ENCODE measurements at regions not wholly inside any gene's neighbourhood (a gene's known extent, or its start where the extent isn't known, plus 50 kb on each side); places are given as distances from the start of the nearest gene placed in this dataset.
"Not testable (repeated sequence)": the region's sequence is repeated elsewhere in the genome, so short reads cannot be mapped to it uniquely, and the experiment has no call there.

DNA sequence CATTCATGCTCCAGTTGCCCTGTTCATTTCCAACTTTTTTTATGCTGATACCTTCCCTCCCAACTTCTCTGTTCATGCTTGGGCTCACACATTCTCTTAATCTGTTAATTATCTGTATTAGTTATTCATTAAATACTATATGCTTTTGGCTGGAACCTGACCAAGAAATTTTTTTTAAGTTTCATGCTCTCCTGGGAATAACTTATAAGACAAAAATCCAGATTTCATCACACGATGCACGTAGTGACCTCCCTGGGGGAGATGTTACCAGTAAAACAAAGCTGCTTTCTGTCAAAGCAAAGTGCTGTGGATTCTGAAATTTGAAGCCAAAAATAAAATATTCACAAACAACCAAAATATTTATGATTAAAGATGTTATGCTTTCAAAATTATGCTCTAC is 215.0 kb upstream of the USP15 start:
- no peak overlapping the region for H3K27ac Mint-ChIP-seq (ENCODE audit: low read depth)
- no peak overlapping the region for H3K4me3 Mint-ChIP-seq
- H3K36me3 Mint-ChIP-seq (ENCODE audit: insufficient read depth) = peaks cover 3% of the 10 kb centered on the region
- H3K27me3 Mint-ChIP-seq = no peaks in the 10 kb centered on the region
- no peak for DNase-seq (ENCODE audit: low spot score in 2 of 2)
- no peak for ATAC-seq (replicated peaks; ENCODE audit: extremely low read depth, poor library complexity, severe bottlenecking)
- peaks cover 15% of the 10 kb centered on the region for H3K9me3 Mint-ChIP-seq
- no peaks in the 10 kb centered on the region for H3K4me1 Mint-ChIP-seq

DNA sequence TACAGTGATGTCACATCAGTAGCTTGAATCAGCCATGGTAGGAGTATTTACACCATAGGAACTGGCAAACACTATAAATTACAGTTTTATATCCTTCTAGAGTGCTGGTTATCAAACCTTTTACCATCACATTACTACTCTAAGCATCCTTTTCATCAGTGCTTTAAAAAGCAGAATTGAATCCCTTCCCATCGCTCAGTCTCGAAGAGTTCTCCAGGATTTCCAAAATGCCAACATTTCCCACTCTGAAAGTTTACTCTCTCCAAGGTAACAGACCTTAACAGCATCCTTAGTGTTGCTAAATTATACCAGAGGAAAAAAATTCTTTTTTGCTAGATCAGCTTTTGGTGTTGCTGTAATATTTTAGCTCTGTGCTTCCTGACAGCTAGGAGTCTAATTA is 209.4 kb upstream of the USP15 start:
- Mint-ChIP-seq H3K27ac (ENCODE audit: low read depth) (no peak overlapping the region), H3K4me3 (no peak overlapping the region), H3K4me1 (no peaks in the 10 kb centered on the region), H3K27me3 (no peaks in the 10 kb centered on the region), H3K36me3 (ENCODE audit: insufficient read depth) (peaks cover 3% of the 10 kb centered on the region), H3K9me3 (peaks cover 12% of the 10 kb centered on the region)
- DNase-seq (ENCODE audit: low spot score in 2 of 2) (no peak), ATAC-seq (replicated peaks; ENCODE audit: extremely low read depth, poor library complexity, severe bottlenecking) (no peak)

GRCh38 chr12:62069976-62070375 is 190.2 kb upstream of the USP15 start:
- no peak overlapping the region for H3K27ac Mint-ChIP-seq (ENCODE audit: low read depth)
- H3K4me3 Mint-ChIP-seq = no peak overlapping the region
- no peaks in the 10 kb centered on the region for H3K27me3 Mint-ChIP-seq
- ATAC-seq (replicated peaks; ENCODE audit: extremely low read depth, poor library complexity, severe bottlenecking) = no peak
- H3K4me1 Mint-ChIP-seq = no peaks in the 10 kb centered on the region
- H3K9me3 Mint-ChIP-seq = peaks cover 9% of the 10 kb centered on the region
- DNase-seq (ENCODE audit: low spot score in 2 of 2) = no peak
- H3K36me3 Mint-ChIP-seq (ENCODE audit: insufficient read depth) = no peaks in the 10 kb centered on the region

DNA sequence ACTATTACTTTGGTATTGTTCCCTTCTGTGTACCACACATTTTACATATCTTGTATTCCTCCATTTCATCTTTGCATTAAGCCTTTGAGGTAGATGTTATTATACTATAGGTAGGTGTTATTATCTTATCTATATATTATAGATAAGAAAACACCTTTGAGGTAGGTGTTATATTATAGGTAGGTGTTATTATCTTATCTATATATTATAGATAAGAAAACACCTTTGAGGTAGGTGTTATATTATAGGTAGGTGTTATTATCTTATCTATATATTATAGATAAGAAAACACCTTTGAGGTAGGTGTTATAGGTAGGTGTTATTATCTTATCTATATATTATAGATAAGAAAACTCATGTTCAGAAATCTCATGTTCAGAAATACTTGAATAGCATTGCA is 187.0 kb upstream of the USP15 start:
- H3K27me3 Mint-ChIP-seq; H3K9me3 Mint-ChIP-seq; H3K27ac Mint-ChIP-seq (ENCODE audit: low read depth); DNase-seq (ENCODE audit: low spot score in 2 of 2); H3K36me3 Mint-ChIP-seq (ENCODE audit: insufficient read depth); H3K4me1 Mint-ChIP-seq; H3K4me3 Mint-ChIP-seq; ATAC-seq (replicated peaks; ENCODE audit: extremely low read depth, poor library complexity, severe bottlenecking): not testable (repeated sequence)

GRCh38 chr12:62075870-62076269 is 184.3 kb upstream of the USP15 start:
- no peaks in the 10 kb centered on the region for H3K4me1 Mint-ChIP-seq
- DNase-seq (ENCODE audit: low spot score in 2 of 2) (no peak), ATAC-seq (replicated peaks; ENCODE audit: extremely low read depth, poor library complexity, severe bottlenecking) (no peak)
- H3K27ac Mint-ChIP-seq (ENCODE audit: low read depth) = no peak overlapping the region
- no peak overlapping the region for H3K4me3 Mint-ChIP-seq
- no peaks in the 10 kb centered on the region for H3K36me3 Mint-ChIP-seq (ENCODE audit: insufficient read depth)
- peaks cover 9% of the 10 kb centered on the region for H3K9me3 Mint-ChIP-seq
- no peaks in the 10 kb centered on the region for H3K27me3 Mint-ChIP-seq

DNA sequence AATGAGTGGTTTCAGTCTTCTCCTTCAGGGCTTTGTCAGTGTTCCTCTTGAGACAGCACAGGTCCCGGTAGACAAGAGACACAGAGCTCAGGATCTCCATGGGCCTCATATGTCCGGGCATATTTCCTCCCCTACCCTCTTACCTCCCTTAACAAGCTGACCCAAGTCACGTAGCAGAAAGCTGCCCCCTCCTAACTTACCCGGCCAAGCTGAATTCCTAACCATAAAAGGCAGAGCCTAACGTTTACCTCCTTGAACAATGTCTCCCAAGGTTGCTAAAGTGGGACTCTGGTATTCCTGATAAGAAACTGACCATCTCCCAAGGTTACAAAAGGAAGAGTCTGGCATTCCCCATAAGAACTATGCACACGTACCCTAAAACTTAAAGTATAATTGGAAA is 182.2 kb upstream of the USP15 start:
- Mint-ChIP-seq H3K36me3 (ENCODE audit: insufficient read depth) (no peaks in the 10 kb centered on the region), H3K27me3 (no peaks in the 10 kb centered on the region), H3K27ac (ENCODE audit: low read depth) (no peak overlapping the region), H3K4me1 (no peaks in the 10 kb centered on the region), H3K9me3 (no peaks in the 10 kb centered on the region), H3K4me3 (no peak overlapping the region)
- ATAC-seq (replicated peaks; ENCODE audit: extremely low read depth, poor library complexity, severe bottlenecking) = no peak
- DNase-seq (ENCODE audit: low spot score in 2 of 2) = no peak

DNA sequence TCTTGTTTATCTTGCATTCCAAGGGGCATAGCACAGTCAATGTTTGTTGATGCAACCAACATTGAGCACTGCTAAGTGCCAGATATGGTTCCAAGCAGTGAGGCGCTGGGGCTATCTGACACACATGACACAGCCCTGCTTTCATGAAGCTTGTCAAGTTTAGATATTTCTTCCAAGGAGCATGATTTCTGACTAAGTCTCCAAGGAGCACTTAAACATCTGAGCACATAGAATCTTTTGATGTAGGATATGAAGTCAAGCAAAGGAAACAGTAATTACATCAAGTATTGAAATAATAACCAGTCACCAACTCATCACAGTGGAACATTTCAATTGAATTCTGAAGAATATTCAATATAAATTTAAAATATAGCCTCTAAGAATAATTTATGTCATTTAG is 177.8 kb upstream of the USP15 start:
- peaks cover 11% of the 10 kb centered on the region for H3K9me3 Mint-ChIP-seq
- H3K27me3 Mint-ChIP-seq = no peaks in the 10 kb centered on the region
- no peaks in the 10 kb centered on the region for H3K36me3 Mint-ChIP-seq (ENCODE audit: insufficient read depth)
- H3K4me3 Mint-ChIP-seq = no peak overlapping the region
- H3K4me1 Mint-ChIP-seq = no peaks in the 10 kb centered on the region
- no peak for DNase-seq (ENCODE audit: low spot score in 2 of 2)
- H3K27ac Mint-ChIP-seq (ENCODE audit: low read depth) = no peak overlapping the region
- ATAC-seq (replicated peaks; ENCODE audit: extremely low read depth, poor library complexity, severe bottlenecking) = no peak

GRCh38 chr12:62098132-62098531 is 162.1 kb upstream of the USP15 start:
- Mint-ChIP-seq H3K9me3 (peaks cover 5% of the 10 kb centered on the region), H3K27ac (ENCODE audit: low read depth) (no peak overlapping the region), H3K4me3 (no peak overlapping the region), H3K27me3 (no peaks in the 10 kb centered on the region), H3K36me3 (ENCODE audit: insufficient read depth) (no peaks in the 10 kb centered on the region), H3K4me1 (no peaks in the 10 kb centered on the region)
- DNase-seq (ENCODE audit: low spot score in 2 of 2) (no peak), ATAC-seq (replicated peaks; ENCODE audit: extremely low read depth, poor library complexity, severe bottlenecking) (no peak)

DNA sequence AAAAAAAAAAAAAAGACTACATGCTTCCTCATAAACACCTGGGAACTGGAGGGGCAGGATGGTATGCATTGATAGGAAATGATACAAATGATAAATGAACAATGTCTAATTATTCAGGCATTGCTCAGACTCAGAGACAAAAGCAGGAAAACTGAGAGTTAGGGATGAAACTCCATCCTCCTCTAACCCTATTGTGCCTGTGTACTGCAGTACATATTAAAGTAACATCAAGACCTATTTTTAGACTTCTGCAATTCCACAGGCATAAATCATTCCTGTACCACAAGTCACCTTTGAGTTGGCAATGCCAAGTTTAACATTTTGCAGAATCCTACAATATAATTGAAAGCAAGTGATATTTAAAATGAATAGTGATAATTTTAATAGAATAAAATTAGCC is 156.5 kb upstream of the USP15 start:
- Mint-ChIP-seq H3K27me3 (no peaks in the 10 kb centered on the region), H3K4me3 (no peak overlapping the region)
- ATAC-seq (replicated peaks; ENCODE audit: extremely low read depth, poor library complexity, severe bottlenecking) = no peak

GRCh38 chr12:62106547-62107185 is 153.5 kb upstream of the USP15 start:
- DNase-seq (ENCODE audit: low spot score in 2 of 2) (no peak), ATAC-seq (replicated peaks; ENCODE audit: extremely low read depth, poor library complexity, severe bottlenecking) (no peak)
- H3K36me3 Mint-ChIP-seq (ENCODE audit: insufficient read depth) = peaks cover 1% of the 10 kb centered on the region
- no peaks in the 10 kb centered on the region for H3K4me1 Mint-ChIP-seq
- H3K9me3 Mint-ChIP-seq = peaks cover 26% of the 10 kb centered on the region
- H3K27ac Mint-ChIP-seq (ENCODE audit: low read depth) = no peak overlapping the region
- H3K27me3 Mint-ChIP-seq = no peaks in the 10 kb centered on the region
- no peak overlapping the region for H3K4me3 Mint-ChIP-seq

More for the DNA sequence above, 156.5 kb upstream of the USP15 start:
- peaks cover 1% of the 10 kb centered on the region for H3K36me3 Mint-ChIP-seq (ENCODE audit: insufficient read depth)
- DNase-seq (ENCODE audit: low spot score in 2 of 2) = no peak
- no peaks in the 10 kb centered on the region for H3K4me1 Mint-ChIP-seq
- H3K27ac Mint-ChIP-seq (ENCODE audit: low read depth) = no peak overlapping the region
- peaks cover 6% of the 10 kb centered on the region for H3K9me3 Mint-ChIP-seq

- H3K27me3 Mint-ChIP-seq = peaks cover 9% of the 10 kb centered on the region
- peaks cover 30% of the 10 kb centered on the region for H3K9me3 Mint-ChIP-seq
- H3K4me1 Mint-ChIP-seq = no peaks in the 10 kb centered on the region
- H3K27ac Mint-ChIP-seq (ENCODE audit: low read depth) = no peak overlapping the region
- H3K4me3 Mint-ChIP-seq = no peak overlapping the region
- DNase-seq (ENCODE audit: low spot score in 2 of 2) (no peak), ATAC-seq (replicated peaks; ENCODE audit: extremely low read depth, poor library complexity, severe bottlenecking) (no peak)
- no peaks in the 10 kb centered on the region for H3K36me3 Mint-ChIP-seq (ENCODE audit: insufficient read depth)
Observed at GRCh38 chr12:62113366-62114011, 146.7 kb upstream of the USP15 start.

DNA sequence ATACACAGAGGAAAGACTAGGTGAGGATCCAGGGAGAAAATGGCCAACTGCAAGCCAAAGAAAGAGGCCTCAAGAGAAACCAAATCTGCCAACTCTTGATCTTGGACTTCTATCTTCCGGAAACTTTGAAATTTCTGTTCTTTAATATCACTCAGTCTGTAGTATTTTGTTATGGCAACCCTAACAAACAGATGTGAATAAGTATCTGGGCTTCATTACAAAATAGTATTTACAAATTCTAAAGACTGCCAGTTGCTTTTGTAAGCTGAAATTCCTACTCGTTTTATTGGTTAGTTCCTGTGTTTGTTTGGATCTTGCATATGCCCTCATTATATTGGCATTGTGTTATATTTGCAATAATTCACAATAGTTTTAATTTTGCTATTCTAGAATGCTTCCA is 143.2 kb upstream of the USP15 start:
- H3K4me3 Mint-ChIP-seq = no peak overlapping the region
- DNase-seq (ENCODE audit: low spot score in 2 of 2) = no peak
- H3K27ac Mint-ChIP-seq (ENCODE audit: low read depth) = no peak overlapping the region
- H3K4me1 Mint-ChIP-seq = no peaks in the 10 kb centered on the region
- H3K9me3 Mint-ChIP-seq = peaks cover 7% of the 10 kb centered on the region
- H3K27me3 Mint-ChIP-seq = peaks cover 9% of the 10 kb centered on the region
- no peak for ATAC-seq (replicated peaks; ENCODE audit: extremely low read depth, poor library complexity, severe bottlenecking)
- no peaks in the 10 kb centered on the region for H3K36me3 Mint-ChIP-seq (ENCODE audit: insufficient read depth)

DNA sequence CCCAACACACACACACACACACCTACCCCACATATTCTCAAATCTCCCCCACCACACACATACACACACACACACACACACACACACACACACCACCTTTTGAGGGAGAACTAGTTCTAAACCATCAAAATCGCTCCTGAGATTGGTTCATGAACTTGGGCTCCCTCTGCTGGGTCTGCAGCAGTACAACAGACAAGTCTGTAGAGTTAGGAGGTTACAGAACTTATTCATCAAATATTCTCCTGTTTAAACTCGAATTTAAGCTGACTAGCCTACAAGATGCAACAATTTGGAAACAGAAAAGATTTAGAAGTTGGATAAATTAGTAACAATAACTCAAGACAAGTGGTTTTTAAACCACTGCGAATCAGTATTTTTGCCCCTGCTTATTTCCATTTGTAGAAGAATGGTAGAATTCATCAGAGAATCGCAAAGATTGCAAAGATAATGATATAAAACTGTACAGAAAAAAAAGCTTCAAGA is 136.4 kb upstream of the USP15 start:
- Mint-ChIP-seq H3K36me3 (ENCODE audit: insufficient read depth) (peaks cover 2% of the 10 kb centered on the region), H3K9me3 (no peaks in the 10 kb centered on the region), H3K27me3 (no peaks in the 10 kb centered on the region), H3K4me1 (no peaks in the 10 kb centered on the region), H3K4me3 (no peak overlapping the region), H3K27ac (ENCODE audit: low read depth) (no peak overlapping the region)
- no peak for ATAC-seq (replicated peaks; ENCODE audit: extremely low read depth, poor library complexity, severe bottlenecking)
- DNase-seq (ENCODE audit: low spot score in 2 of 2) = no peak

All from central memory CD8-positive, alpha-beta T cell (primary cell).